ENCODE measurements at regions not wholly inside any gene's neighbourhood (a gene's known extent, or its start where the extent isn't known, plus 50 kb on each side); places are given as distances from the start of the nearest gene placed in this dataset.

DNA sequence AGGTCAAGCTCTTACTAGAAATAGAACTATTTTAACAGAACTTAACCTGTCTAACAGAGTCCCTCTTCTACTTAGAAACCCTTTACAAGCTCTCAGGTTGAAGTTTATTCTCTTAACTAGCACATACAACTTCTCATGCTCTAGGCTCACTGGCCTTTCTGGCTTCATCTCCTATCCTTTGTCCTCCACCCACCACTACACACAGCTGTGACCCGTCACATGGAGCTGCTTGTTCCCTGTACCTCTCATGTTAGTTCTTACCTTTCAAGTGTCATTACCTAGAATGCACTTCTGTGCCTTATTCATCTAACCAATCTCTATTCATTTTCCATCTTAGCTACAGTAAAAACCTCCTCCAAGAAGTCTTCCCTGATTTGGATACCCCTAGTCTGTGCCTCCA, 89.4 kb upstream of the APC start:
- DNase-seq (ENCODE audit: extremely low read depth, low read depth), result no peak

DNA sequence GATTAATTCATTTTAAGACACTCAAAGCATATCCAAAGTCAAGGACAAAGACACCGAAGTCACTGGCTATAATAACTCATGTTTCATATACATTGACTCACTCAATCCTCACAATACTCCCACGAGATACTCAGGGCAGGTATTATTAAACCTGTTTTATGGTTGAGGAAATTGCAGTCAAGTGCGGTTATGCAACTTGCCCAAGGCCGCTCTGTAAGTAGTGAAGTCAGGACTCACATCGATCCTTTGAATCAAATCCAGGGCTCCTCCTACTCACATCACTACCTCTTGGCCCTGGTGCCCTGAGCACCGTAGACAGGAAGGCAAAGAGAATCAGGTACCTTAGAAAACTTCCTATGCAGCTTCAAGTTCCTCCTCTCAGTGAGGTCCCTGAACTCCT, 87.8 kb upstream of the APC start:
- DNase-seq (ENCODE audit: extremely low read depth, low read depth), result no peak

DNA sequence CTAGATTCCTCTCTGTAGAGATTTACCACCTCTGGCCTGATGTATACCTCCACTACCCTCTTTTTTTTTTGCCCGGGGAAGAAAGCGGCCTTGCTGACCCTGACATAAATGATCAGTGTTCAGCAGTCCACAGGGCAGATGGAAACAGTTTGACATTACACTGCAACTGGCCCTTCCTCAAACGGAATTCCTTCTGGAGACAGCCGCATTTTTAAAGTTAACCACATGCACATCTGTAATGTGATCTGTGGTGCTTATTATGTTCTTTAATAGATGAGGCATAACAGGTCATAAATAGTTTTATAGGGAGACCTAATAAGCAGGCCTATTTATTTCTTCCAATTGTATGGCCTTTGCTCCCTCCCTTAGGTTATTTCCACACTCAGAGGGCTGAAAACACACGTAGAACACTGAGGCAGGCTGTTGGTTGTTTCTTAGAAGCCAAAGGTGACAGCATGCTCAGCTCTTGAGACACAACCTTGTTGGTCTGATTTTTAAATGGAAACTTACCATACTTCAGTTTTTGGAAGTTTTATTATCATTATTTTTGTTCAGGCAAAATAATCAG, 84.0 kb upstream of the APC start:
- no peak for DNase-seq (ENCODE audit: extremely low read depth, low read depth)

DNA sequence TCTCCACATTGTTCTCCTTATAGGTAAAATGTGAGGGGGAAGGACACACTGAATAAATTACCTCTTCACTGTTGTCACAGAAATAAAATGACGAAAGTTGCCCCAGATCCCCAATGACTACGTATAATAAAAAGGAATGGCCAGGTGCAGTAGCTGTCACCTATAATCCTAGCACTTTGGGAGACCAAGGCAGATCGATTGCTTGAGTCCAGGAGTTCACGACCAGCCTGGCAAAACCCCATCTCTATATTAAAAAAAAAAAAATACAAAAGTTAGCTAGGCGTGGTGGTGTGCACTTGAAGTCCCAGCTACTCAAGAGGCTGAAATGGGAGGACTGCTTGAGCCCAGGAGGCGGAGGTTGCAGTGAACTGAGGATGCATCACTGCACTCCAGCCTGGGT, 82.2 kb upstream of the APC start:
- no peak for DNase-seq (ENCODE audit: extremely low read depth, low read depth)

DNA sequence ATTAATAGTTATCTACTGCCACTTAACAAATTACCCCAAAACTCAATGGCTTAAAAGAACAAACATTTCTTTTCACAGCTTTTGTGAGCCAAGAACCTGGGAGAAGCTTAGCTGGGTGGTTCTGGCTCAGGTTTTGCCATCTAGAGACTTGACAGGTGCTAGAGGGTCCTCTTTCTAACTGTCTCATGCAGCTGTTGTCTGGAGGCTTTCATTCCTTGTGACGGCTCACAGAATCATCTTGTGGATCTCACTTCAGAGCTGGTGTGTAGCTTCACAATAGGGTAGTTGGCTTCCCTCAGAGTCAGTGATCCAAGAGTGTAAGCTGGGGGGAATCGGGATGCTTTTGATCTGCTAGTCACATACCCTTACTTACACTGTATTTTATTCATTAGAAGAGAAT, 81.2 kb upstream of the APC start:
- no peak for DNase-seq (ENCODE audit: extremely low read depth, low read depth)

DNA sequence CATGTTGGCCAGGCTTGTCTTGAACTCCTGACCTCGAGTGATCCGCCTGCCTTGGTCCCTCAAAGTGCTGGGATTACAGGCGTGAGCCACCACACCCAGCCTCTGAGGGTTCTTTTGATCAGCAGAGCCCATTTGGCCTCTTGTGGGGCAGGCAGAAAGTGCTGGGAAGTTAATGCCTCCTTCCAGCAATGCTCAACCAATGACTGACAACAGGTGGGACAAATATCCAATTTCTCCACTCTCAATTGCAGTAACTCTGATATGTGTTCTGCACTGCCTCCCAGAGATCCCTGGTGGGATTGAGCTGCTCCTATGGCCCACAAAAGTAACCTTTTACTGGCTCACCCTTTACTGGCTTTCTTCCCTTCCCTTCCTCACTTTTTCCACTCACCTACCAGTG, 79.9 kb upstream of the APC start:
- no peak for DNase-seq (ENCODE audit: extremely low read depth, low read depth)

DNA sequence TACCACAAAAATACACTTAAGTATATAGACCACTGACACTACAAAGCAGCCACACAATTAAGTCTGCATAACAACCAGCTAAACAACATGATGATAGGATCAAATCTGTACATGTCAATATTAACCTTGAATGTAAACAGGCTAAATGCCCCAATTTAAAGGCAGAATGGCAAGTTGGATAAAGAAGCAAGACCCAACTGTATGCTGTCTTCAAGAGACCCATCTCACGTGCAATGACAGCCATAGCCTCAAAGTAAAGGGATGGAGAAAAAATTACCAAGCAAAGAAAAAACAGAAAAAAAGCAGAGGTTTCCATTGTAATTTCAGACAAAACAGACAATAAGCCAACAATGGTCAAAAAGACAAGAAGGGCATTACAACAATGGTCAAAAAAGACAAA, 77.3 kb upstream of the APC start:
- no peak for DNase-seq (ENCODE audit: extremely low read depth, low read depth)

DNA sequence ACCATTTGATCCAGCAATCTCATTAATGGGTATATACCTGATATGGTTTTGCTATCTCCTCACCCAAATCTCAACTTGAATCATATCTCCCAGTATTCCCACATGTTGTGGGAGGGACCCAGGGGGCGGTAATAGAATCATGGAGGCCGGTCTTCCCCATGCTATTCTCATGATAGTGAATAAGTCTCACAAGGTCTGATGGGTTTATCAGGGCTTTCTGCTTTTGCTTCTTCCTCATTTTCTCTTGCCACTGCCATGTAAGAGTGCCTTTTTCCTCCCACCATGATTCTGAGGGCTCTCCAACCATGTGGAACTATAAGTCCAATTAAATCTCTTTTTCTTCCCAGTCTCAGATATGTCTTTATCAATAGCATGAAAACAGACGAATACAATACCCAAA, 74.5 kb upstream of the APC start:
- DNase-seq (ENCODE audit: extremely low read depth, low read depth), result no peak

DNA sequence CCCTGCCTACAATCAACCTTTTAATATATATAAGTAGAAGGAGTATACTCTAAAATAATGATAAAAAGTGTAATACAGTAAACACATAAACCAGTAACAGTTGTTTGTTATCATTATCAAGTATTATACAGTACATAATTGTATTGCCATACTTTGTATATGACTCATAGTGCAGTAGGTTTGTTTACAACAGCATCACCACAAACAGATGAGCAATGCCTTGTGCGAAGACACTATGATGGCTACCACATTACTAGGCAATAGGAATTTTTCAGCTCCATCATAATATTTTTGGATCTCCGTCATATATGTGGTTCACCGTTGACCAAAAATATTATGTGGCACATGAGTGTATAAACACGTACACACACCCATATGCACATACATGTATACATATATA, 69.7 kb upstream of the APC start:
- peak; percentile 30 for DNase-seq (ENCODE audit: extremely low read depth, low read depth)

DNA sequence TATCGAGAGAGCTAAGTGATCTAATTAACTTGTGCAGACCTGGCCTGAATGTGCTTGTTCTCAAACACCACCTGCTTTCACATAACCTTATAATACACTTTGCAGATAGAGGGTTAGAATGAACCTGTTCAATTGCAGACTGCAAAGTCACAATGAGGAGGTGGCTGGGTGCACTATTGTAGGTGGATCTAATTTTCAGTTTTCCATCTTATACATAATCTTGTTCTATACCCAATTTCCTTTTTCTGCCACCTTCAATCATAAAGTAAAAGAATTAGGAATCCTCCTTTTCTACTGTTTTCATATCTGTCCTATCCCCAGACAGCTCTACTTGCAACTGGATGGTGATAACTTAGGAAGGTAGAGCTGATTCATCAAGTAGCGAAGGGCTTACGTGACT, 68.8 kb upstream of the APC start:
- no peak for DNase-seq (ENCODE audit: extremely low read depth, low read depth)

DNA sequence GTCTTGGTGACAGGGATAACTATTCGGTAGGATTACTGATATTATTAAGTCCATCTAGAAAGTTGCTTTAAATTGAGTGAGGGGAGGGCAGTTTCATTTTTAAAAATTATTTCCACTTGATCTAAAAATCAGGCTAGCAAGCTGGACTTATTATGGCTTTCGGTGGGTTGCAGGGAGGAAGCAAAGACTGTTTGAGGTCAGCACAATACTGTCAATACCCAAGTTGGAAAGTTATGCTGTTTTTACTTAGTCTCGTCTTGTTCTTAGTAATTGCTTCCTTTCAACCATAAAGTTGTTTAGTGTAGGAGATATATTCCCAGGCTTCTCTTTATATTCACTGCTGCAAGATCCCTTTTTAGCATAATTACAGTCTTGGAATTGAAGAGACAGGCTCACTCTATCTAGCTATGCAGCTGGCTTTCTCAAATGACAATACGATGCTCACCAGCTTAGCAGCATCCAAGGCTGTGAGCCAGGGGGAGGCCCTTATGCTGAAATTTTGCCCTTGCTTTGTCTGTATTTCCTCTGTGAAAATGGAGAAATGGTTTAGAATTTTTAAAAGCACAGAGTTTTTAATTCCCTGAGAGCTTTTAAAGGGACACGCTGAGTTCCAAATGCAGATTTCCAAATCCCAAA, 68.2 kb upstream of the APC start:
- DNase-seq (ENCODE audit: extremely low read depth, low read depth), result no peak

DNA sequence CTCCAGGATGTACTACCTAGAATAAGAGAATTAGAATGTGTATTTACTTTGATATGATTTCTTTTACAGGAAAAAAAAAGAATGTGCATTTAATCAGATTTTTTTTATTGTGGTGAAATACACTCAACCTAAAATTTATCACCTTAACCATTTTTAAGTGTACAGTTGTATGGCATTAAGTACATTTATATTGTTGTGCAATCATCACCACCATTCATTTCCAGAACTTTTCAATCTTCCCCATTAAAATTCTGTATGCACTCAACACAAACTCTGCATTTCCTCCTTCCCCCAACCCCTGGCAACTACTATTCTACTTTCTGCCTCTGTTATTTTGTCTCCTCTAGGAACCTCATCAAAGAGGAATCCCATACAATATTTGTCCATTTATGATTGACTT, 66.0 kb upstream of the APC start:
- DNase-seq (ENCODE audit: extremely low read depth, low read depth), result no peak

DNA sequence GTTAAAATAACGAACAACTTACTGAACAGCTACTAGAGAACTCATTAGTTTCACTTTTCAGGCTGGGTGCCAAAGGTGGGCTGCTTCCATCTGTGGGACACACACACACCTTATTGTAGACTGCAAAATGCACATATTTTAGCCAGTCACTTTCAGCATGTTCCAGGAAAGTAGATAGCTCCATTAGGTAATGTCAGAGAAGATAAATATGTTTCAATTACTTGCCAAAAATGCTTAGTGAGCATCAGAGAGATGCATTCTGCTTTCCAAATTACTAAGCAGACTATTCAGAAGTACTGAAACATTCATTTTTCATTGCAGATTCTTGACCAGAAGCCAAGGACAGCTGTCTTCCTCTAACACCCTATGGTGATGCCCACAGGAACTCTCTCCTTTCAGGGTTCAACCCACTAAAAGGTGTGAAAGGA, 56.2 kb upstream of the APC start:
- no peak for DNase-seq (ENCODE audit: extremely low read depth, low read depth)

DNA sequence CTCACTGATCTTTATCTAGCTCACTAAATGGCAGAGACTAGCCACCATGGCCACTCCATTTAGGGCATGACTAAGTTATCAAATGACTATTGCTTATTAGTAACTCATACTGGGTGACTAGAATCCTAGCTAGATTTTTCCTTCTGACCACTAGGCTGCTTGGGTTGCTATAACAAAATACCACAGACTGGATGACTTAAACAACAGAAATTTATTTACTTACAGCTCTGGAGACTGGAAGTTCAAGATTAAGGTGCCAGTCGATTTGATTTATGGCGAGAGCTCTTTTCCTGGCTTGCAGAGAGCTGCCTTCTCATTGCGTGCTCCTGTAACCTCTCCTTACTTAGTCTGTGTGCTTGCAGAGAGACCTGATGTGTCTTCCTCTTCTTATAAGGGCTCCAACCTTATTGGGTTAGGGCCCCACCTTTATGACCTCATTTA, 55.0 kb upstream of the APC start:
- DNase-seq (ENCODE audit: extremely low read depth, low read depth), result no peak

DNA sequence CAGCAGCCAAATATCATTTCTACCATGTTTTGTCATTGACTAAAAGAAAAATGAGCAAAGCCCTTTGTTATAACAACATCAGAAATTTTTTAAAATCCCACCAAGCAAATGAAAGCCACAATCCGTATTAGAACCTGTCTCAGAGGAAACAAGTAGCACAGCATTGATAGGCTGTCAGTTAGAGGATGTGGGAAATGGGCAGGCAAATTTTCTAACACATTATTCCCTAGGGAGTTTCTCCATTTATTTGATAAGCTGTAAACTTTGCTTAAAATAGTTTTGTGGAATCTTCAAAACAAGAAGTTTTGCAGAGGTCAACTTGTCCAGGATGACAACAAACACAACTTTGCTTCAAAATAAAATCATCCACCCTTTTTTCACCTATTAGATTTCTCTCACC, 53.6 kb upstream of the APC start:
- no peak for DNase-seq (ENCODE audit: extremely low read depth, low read depth)

DNA sequence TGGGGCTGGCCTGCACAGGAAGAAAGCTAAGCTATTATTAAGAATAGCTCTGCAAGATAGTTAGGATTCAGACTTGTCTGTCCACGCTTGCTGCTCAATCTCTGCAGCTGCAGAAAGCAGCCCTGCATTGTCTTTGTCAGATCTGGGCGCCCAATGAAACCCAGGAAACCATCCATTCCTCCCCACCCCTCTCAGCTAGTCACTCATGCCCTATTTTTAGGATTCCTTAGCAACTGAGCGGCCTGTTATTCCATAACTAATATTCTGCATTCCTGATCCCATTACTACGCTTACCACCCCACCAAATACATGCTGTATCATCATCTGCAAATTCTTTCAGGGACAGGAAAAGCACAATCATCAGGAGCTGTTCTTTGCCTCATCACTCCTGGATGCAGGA, 52.9 kb upstream of the APC start:
- DNase-seq (ENCODE audit: extremely low read depth, low read depth), result no peak

DNA sequence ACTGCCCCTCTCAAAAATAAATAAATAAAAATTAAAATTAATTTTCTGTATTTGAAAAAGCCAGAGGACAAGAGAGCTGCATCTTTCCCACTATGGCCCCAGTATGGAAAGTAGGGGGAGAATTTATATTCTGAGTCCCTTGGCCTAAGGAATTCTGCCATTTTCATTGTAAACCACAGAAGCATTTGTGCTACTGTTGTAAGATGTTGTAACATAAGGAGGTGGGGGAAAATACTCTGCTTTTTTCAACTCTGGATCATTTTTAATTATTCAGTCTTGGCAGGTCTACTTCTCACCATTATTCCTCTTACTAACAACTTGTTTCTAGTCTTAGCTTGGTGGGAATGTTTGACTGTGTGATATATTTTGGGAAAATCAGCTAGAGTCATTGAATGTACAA, 52.3 kb upstream of the APC start:
- DNase-seq (ENCODE audit: extremely low read depth, low read depth), result no peak

DNA sequence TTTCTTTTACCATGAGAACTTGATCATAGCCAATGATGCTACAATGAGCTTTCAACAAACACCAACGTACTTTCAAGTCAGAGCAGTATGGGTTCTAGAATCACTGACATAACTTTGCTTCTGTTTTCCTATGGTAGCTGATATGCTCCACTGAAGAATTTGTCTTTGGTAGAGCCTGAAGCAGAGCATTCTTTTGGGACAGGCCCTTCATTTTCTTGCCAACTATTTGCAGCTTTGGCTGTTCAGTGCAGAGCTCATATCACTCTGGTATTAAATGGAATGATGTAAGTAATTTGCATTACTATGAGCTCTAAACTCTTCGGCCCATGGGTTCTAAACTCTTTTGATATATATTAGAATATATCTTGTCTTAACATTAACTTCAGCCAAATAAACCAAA, 51.8 kb upstream of the APC start:
- DNase-seq (ENCODE audit: extremely low read depth, low read depth), result no peak

DNA sequence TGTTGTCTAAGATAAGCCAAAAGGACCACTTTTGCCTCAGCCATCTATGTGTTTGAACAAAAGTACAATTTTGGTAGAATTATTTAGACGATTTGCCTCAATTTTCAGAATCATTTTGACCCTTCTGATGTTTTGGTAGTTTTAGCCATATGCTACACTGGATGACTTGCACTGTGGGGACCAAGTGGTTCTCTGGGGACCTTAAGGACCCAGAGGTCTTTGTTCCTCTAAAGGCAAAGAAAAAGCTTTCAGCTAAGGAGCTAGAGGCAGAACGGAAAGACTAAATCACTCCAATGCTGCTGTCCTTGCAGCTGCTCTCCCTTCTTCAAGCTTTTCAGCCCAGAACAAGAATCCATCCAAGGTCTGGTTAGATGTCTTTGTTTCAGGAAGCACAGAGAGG, 51.0 kb upstream of the APC start:
- DNase-seq (ENCODE audit: extremely low read depth, low read depth), result no peak

DNA sequence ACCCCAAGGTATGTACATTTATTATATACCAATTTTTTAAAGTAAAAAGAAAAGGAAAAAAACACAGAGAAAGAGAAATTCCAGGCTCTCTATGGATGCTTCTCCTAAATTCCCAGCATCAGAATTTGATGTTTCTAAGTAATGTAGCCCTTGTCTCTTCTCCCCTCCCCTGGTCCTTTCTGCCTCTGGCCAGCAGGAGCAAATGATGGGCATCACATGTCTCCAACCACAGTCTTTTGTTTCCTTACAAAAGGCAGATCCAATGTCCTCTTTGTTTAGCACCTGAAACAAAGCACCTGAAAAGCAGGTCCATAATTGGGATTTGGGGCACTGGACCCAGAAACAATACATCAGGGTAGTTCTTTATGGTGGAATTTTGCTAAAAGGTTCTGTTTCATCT, 50.4 kb upstream of the APC start:
- no peak for DNase-seq (ENCODE audit: extremely low read depth, low read depth)
